ENCODE measurements at regions not wholly inside any gene's neighbourhood (a gene's known extent, or its start where the extent isn't known, plus 50 kb on each side); places are given as distances from the start of the nearest gene placed in this dataset.

DNA sequence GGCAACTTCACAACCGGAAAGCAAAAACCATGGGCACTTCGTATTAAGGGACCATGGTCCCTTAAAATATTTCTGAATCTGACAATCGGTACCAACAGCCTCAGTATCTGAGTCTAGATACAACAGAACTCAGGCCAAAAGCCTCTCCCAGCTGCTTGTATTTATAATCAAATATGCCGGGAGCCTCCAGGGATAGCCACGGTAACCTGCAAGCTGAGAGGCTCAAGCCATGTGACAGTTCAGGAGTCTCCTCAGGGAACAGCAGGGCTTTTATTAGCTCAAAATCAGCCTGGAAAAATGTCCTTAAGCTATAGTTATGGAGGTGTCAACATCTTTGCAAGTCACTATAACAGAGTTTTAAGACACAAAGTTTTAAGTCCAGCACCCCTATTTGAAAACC is 352.8 kb upstream of the GYPC start:
- DNase-seq (ENCODE audit: low spot score), result no peak
- H3K4me1 Mint-ChIP-seq (ENCODE audit: low read depth), result peaks cover 3% of the 10 kb centered on the region
- no peak overlapping the region for H3K27ac Mint-ChIP-seq
- H3K36me3 Mint-ChIP-seq (ENCODE audit: low read depth), result no peaks in the 10 kb centered on the region
- intact Hi-C loops (cut with micrococcal nuclease), result no loop called here
- H3K4me3 Mint-ChIP-seq (ENCODE audit: low read depth), result no peak overlapping the region
- H3K27me3 Mint-ChIP-seq (ENCODE audit: low read depth), result no peaks in the 10 kb centered on the region
- H3K9me3 Mint-ChIP-seq, result no peaks in the 10 kb centered on the region

DNA sequence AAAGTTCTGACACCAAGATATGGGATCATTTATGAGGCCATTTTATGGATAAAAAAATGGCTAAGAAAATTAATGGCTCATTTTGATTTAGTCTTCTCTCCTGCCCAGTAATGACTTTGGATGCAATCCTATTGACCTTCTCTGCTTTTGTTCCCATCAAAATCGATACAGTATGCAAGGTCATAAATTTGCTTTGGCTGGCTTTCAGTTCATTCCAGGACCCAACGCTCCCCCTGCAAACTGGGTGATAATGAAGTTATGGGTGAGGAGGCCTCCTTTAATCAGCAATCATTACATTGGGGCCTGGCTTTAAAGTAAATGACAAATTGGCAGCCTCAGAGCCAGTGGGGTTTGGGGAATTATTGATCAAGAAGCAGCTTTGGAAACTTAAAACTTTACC is 351.8 kb upstream of the GYPC start:
- no peak for DNase-seq (ENCODE audit: low spot score)
- no peaks in the 10 kb centered on the region for H3K27me3 Mint-ChIP-seq (ENCODE audit: low read depth)
- no peak overlapping the region for H3K27ac Mint-ChIP-seq
- H3K9me3 Mint-ChIP-seq, result no peaks in the 10 kb centered on the region
- intact Hi-C loops (cut with micrococcal nuclease), result no loop called here
- peaks cover 3% of the 10 kb centered on the region for H3K4me1 Mint-ChIP-seq (ENCODE audit: low read depth)
- H3K36me3 Mint-ChIP-seq (ENCODE audit: low read depth), result no peaks in the 10 kb centered on the region
- no peak overlapping the region for H3K4me3 Mint-ChIP-seq (ENCODE audit: low read depth)

DNA sequence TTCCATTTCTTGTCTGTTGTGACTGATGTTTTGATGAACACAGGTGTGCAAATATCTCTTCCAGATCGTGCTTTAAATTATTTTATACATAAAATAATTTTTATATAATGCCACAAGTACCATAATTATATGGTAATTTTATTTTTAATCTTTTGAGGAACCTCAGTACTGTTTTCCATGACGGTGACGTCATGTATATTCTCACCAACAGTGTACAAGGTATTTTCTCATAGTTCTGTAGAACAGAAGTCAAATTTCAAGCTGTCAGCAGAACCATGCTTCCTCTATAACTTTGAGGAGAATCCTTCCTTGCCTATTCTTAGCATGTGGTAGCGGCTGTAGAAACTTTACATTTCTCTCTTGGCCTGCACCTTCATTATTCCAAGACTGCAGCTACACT is 349.4 kb upstream of the GYPC start:
- Mint-ChIP-seq H3K9me3 (no peaks in the 10 kb centered on the region), H3K4me1 (ENCODE audit: low read depth) (no peaks in the 10 kb centered on the region), H3K27ac (no peak overlapping the region), H3K36me3 (ENCODE audit: low read depth) (no peaks in the 10 kb centered on the region), H3K4me3 (ENCODE audit: low read depth) (no peak overlapping the region), H3K27me3 (ENCODE audit: low read depth) (no peaks in the 10 kb centered on the region)
- intact Hi-C loops (cut with micrococcal nuclease), result no loop called here
- no peak for DNase-seq (ENCODE audit: low spot score)

DNA sequence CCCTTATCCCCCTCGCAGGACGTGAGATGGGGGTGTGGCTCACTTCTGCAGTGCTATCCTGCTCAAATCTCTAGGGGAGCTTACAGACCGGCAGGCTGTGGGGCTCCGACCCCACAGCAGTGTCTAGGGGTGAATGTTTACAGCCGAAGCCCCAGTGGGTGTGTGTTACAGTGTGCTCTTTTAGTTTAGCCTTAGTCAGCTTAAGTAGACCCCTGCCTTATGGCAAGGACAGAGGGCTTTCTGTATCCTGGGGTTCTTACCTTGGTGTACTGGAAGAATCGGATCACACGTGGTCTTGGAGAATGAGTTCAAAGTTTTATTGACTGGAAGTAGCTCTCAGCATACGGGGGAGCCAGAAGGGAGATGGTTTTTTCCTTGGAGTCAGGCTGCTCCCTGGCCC is 348.2 kb upstream of the GYPC start:
- intact Hi-C loops (cut with micrococcal nuclease), result no loop called here
- H3K27ac Mint-ChIP-seq, result no peak overlapping the region
- no peaks in the 10 kb centered on the region for H3K27me3 Mint-ChIP-seq (ENCODE audit: low read depth)
- DNase-seq (ENCODE audit: low spot score), result no peak
- H3K9me3 Mint-ChIP-seq, result no peaks in the 10 kb centered on the region
- no peaks in the 10 kb centered on the region for H3K4me1 Mint-ChIP-seq (ENCODE audit: low read depth)
- no peaks in the 10 kb centered on the region for H3K36me3 Mint-ChIP-seq (ENCODE audit: low read depth)
- no peak overlapping the region for H3K4me3 Mint-ChIP-seq (ENCODE audit: low read depth)

DNA sequence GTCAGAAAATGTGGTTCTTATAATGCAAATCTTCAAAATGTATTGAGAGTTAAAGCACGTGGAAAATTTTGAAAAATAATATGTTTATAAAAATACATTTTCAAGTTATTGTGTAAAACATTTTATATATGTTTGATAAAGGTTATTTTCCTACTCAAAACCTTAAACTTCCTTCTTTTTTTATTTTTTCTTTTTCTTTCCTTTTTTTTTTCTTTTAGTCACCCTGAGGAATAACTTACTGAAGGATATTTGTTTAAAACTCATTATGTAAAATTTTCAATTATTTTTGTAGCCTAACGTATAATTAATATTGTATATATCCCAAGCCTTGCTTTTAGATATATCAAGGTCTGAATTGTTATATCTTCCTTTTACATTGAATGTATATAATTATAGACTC is 346.8 kb upstream of the GYPC start:
- DNase-seq (ENCODE audit: low spot score), result no peak
- Mint-ChIP-seq H3K9me3 (no peaks in the 10 kb centered on the region), H3K27ac (no peak overlapping the region), H3K4me3 (ENCODE audit: low read depth) (no peak overlapping the region), H3K36me3 (ENCODE audit: low read depth) (no peaks in the 10 kb centered on the region), H3K27me3 (ENCODE audit: low read depth) (no peaks in the 10 kb centered on the region), H3K4me1 (ENCODE audit: low read depth) (no peaks in the 10 kb centered on the region)
- intact Hi-C loops (cut with micrococcal nuclease), result no loop called here

DNA sequence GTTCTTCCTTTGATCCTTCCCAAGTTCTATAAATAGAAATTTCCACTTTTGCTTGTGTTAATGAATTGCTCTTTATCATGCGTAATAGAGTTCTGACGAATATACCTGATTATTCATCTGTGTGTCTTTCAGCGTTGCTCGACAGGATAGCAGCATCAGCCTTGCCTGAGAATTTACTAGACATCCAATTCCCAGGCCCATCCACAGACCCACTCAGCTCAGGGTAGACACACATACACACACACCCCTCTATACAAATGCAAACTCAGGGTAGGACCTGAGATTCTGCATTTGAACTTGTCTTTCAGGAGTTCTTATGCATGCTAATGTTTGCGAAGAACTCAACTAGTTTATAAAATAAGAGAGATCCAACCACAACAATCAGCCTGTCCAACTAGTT is 343.4 kb upstream of the GYPC start:
- H3K4me3 Mint-ChIP-seq (ENCODE audit: low read depth), result no peak overlapping the region
- no peaks in the 10 kb centered on the region for H3K9me3 Mint-ChIP-seq
- intact Hi-C loops (cut with micrococcal nuclease), result no loop called here
- H3K36me3 Mint-ChIP-seq (ENCODE audit: low read depth), result no peaks in the 10 kb centered on the region
- H3K4me1 Mint-ChIP-seq (ENCODE audit: low read depth), result no peaks in the 10 kb centered on the region
- DNase-seq (ENCODE audit: low spot score), result no peak
- H3K27me3 Mint-ChIP-seq (ENCODE audit: low read depth), result no peaks in the 10 kb centered on the region
- H3K27ac Mint-ChIP-seq, result no peak overlapping the region

DNA sequence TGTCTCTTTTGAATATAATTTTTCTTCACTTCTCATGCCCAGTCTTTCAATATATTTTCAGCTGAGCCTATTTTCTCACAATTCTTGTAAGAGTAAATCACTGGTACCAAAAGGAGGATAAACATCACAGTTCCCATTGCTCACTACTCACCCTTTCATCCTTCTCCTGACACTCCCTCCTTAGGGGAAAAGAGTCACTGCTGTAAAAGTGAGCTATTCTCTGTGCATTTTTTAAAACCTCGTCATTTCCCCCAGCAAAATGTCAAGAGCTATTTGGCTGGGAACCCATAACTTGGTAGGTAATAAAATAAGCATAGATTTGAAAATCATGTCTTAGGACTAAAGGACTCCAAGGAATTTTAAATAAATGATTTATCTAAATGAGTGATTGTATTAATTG is 340.1 kb upstream of the GYPC start:
- no peak overlapping the region for H3K27ac Mint-ChIP-seq
- no peaks in the 10 kb centered on the region for H3K36me3 Mint-ChIP-seq (ENCODE audit: low read depth)
- no peak overlapping the region for H3K4me3 Mint-ChIP-seq (ENCODE audit: low read depth)
- no peaks in the 10 kb centered on the region for H3K9me3 Mint-ChIP-seq
- no peak for DNase-seq (ENCODE audit: low spot score)
- intact Hi-C loops (cut with micrococcal nuclease), result no loop called here
- peaks cover 2% of the 10 kb centered on the region for H3K27me3 Mint-ChIP-seq (ENCODE audit: low read depth)
- no peaks in the 10 kb centered on the region for H3K4me1 Mint-ChIP-seq (ENCODE audit: low read depth)

DNA sequence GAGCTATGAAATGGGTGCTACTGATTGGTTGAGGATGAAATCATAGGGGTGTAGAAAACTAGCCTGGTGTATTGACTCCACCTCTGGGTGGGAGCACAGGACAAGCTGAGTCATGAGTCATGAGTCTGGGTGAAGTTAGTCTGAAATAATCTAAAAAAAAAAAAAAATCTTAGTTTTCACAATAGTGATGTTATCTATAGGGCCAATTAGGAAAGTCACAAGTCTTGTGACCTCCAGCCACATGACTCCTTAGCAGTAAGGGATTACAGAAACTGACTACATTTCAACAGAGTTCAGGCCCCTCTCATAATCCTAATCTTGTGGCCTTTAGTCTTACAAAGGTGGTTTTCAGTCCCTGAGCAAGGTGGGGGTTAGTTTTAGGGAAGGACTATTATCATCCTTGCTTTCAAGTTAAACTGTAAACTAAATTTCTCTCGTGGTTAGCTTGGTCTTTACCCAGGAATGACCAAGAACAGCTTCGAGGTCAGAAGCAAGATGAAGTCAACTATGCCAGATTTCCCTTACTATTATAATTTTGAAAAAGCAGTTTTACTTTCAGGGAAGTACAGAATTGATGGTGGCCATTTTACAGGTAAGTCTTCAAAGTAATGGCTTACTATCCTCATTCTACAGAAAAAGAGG is 338.0 kb upstream of the GYPC start:
- Mint-ChIP-seq H3K27ac (no peak overlapping the region), H3K36me3 (ENCODE audit: low read depth) (no peaks in the 10 kb centered on the region), H3K27me3 (ENCODE audit: low read depth) (peaks cover 2% of the 10 kb centered on the region), H3K4me3 (ENCODE audit: low read depth) (no peak overlapping the region), H3K9me3 (no peaks in the 10 kb centered on the region), H3K4me1 (ENCODE audit: low read depth) (peaks cover 2% of the 10 kb centered on the region)
- intact Hi-C loops (cut with micrococcal nuclease), result no loop called here
- no peak for DNase-seq (ENCODE audit: low spot score)

DNA sequence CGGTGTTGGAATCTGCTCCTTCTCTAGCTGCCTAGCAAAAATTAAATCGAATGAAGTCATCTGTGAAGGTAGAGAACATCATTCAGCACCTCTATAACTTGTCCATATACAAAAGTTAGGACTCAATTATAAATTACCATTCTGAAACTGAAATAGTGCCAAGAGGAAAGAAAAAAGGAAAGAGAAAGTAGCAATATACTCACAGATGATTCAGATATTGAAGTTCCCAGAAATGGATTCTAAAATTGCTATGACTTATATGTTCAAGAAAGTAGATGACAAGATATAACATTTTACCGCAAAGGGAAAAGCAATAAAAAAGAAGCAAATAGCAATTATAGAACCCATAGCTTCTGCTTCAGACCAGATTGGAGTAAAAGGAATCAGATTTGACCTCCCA is 333.6 kb upstream of the GYPC start:
- no peak overlapping the region for H3K4me3 Mint-ChIP-seq (ENCODE audit: low read depth)
- peaks cover 2% of the 10 kb centered on the region for H3K27me3 Mint-ChIP-seq (ENCODE audit: low read depth)
- H3K36me3 Mint-ChIP-seq (ENCODE audit: low read depth), result no peaks in the 10 kb centered on the region
- intact Hi-C loops (cut with micrococcal nuclease), result no loop called here
- H3K9me3 Mint-ChIP-seq, result no peaks in the 10 kb centered on the region
- no peak for DNase-seq (ENCODE audit: low spot score)
- peaks cover 2% of the 10 kb centered on the region for H3K4me1 Mint-ChIP-seq (ENCODE audit: low read depth)
- H3K27ac Mint-ChIP-seq, result no peak overlapping the region

DNA sequence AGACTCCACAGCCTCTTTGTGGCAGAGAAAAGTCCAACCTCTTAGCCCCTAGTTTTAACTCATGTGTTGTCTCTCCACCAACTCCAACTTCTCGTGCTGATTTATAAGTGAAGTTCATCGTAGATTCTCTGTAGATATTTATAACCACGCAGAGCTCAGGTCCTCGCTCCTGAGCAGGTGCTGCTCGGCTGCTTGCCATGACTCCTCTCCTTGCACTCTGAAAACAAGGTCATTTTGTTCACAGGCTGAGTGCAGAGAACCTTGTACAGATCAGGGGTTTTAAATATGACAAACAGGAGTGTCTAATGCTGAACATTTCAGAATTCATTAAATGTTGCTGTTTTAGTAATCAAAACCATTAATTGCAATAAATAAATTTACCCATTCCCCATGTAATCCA is 330.8 kb upstream of the GYPC start:
- DNase-seq (ENCODE audit: low spot score), result no peak
- H3K36me3 Mint-ChIP-seq (ENCODE audit: low read depth), result no peaks in the 10 kb centered on the region
- peaks cover 2% of the 10 kb centered on the region for H3K4me1 Mint-ChIP-seq (ENCODE audit: low read depth)
- H3K27ac Mint-ChIP-seq, result no peak overlapping the region
- intact Hi-C loops (cut with micrococcal nuclease), result no loop called here
- H3K27me3 Mint-ChIP-seq (ENCODE audit: low read depth), result no peaks in the 10 kb centered on the region
- H3K4me3 Mint-ChIP-seq (ENCODE audit: low read depth), result no peak overlapping the region
- no peaks in the 10 kb centered on the region for H3K9me3 Mint-ChIP-seq

DNA sequence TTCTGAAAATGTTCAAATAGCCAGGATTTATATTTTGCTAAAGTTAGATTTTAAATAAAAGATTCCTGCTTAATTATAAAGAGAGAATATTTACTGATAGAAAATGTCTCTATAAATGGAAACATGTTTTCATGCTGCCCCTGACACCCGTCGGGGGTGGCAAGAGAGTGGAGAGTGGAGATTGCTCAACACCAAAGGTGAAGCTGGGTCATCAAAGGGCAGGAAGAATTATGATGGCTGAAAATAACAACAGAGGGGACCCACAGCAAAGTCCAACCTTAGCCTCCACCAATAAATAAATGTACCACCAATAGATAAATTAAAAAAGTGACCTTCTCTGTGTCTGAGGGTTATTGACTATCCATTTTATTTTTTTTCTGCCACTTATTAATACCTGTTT is 326.8 kb upstream of the GYPC start:
- Mint-ChIP-seq H3K4me3 (ENCODE audit: low read depth) (no peak overlapping the region), H3K4me1 (ENCODE audit: low read depth) (no peaks in the 10 kb centered on the region), H3K9me3 (peaks cover 31% of the 10 kb centered on the region), H3K36me3 (ENCODE audit: low read depth) (no peaks in the 10 kb centered on the region), H3K27me3 (ENCODE audit: low read depth) (no peaks in the 10 kb centered on the region), H3K27ac (no peak overlapping the region)
- intact Hi-C loops (cut with micrococcal nuclease), result no loop called here
- DNase-seq (ENCODE audit: low spot score), result no peak

DNA sequence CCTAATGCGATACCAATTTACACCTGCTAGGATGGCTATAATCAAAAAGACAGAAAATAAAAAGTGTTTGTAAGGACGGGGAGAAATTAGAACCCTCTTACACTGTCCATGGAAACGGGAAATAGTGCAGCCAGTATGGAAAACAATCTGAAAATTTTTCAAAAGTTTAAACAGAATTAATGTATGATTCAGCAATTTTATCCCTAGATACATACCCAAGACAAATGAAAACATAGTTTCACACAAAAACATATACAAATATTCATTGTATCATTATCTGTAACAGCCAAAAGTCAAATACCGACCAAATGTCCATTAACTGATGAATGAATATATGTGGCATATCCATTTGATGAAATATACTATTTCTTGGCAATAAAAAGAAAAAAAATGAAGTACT is 313.5 kb upstream of the GYPC start:
- Mint-ChIP-seq H3K9me3 (no peaks in the 10 kb centered on the region), H3K4me3 (ENCODE audit: low read depth) (no peak overlapping the region), H3K36me3 (ENCODE audit: low read depth) (no peaks in the 10 kb centered on the region), H3K27me3 (ENCODE audit: low read depth) (no peaks in the 10 kb centered on the region), H3K4me1 (ENCODE audit: low read depth) (no peaks in the 10 kb centered on the region), H3K27ac (no peak overlapping the region)
- DNase-seq (ENCODE audit: low spot score), result no peak
- intact Hi-C loops (cut with micrococcal nuclease), result no loop called here

DNA sequence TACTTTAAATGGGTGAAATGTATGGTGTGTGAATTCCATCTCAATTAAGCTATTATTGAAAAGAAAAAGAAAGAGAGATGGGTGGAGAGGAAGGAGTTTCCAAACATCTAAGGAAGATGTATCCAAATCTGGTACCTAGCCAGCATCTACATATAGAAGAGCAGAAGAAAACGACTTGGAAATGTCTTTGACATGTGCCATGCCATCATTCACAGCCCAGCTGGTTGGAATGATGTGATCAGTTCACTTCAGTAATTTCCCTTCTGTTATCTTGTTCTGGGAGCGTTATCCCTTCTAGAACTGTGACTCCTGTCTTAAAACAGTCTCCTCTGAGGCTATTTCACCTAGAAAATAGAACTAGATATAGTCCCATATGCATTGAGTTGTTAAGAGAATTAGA is 312.8 kb upstream of the GYPC start:
- Mint-ChIP-seq H3K4me1 (ENCODE audit: low read depth) (no peaks in the 10 kb centered on the region), H3K27me3 (ENCODE audit: low read depth) (no peaks in the 10 kb centered on the region), H3K4me3 (ENCODE audit: low read depth) (no peak overlapping the region), H3K36me3 (ENCODE audit: low read depth) (no peaks in the 10 kb centered on the region), H3K27ac (no peak overlapping the region), H3K9me3 (no peaks in the 10 kb centered on the region)
- intact Hi-C loops (cut with micrococcal nuclease), result no loop called here
- DNase-seq (ENCODE audit: low spot score), result no peak

DNA sequence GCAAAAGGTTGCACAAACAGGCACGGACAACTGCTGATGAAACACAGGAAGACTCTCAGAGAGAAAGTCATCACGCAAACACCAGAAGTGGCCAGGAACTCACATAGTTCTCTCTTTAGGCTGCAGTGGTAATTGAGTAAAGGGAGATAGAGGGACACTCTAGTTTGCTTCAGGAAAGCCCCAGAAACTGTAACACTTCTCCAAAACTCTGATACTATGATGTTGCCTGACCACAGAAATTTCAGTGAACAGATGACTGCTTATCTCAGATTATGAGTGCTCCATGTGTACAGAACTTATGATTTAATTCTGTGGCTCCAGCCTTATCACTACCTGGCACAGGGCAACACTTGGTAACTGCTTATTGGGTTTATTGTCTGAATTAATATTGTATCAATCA is 311.5 kb upstream of the GYPC start:
- no peaks in the 10 kb centered on the region for H3K36me3 Mint-ChIP-seq (ENCODE audit: low read depth)
- no peaks in the 10 kb centered on the region for H3K4me1 Mint-ChIP-seq (ENCODE audit: low read depth)
- intact Hi-C loops (cut with micrococcal nuclease), result no loop called here
- H3K27me3 Mint-ChIP-seq (ENCODE audit: low read depth), result no peaks in the 10 kb centered on the region
- DNase-seq (ENCODE audit: low spot score), result no peak
- no peak overlapping the region for H3K4me3 Mint-ChIP-seq (ENCODE audit: low read depth)
- no peak overlapping the region for H3K27ac Mint-ChIP-seq
- H3K9me3 Mint-ChIP-seq, result no peaks in the 10 kb centered on the region
